Subcutaneous abdominal adipose tissue (tissue), 5 donors: ENCODE measurements at regions not wholly inside any gene's neighbourhood (a gene's known extent, or its start where the extent isn't known, plus 50 kb on each side); places are given as distances from the start of the nearest gene placed in this dataset.

Source experiments
- H3K27ac ChIP-seq: one replicate; pipeline ENCODE4 v1.7.0; 2013; ENCODE audit warnings: low read depth, mild to moderate bottlenecking, inconsistent platforms, low read length, moderate library complexity
- H3K27me3 ChIP-seq, 5 donors: one replicate each; pipeline ENCODE4 v1.7.0; 2013; ENCODE audit warnings: low read length in 5 of 5, inconsistent platforms in 1 of 5; ENCODE audit not compliant: control insufficient read depth in 5 of 5, insufficient read depth in 4 of 5
- H3K36me3 ChIP-seq, 5 donors: one replicate each; pipeline ENCODE4 v1.7.0; 2013; ENCODE audit warnings: low read length in 5 of 5; ENCODE audit not compliant: control insufficient read depth in 5 of 5, insufficient read depth in 5 of 5
- H3K4me1 ChIP-seq, 5 donors: one replicate each; pipeline ENCODE4 v1.7.0; 2013; ENCODE audit warnings: low read length in 5 of 5, mild to moderate bottlenecking in 3 of 5, moderate library complexity in 1 of 5; ENCODE audit not compliant: control insufficient read depth in 5 of 5, insufficient read depth in 5 of 5
- H3K4me3 ChIP-seq, 5 donors: one replicate each; pipeline ENCODE4 v1.7.0; 2013; ENCODE audit warnings: low read length in 5 of 5, low read depth in 1 of 5
- H3K9ac ChIP-seq, 5 donors: one replicate each; pipeline ENCODE4 v1.7.0; 2013; ENCODE audit warnings: low read length in 5 of 5, mild to moderate bottlenecking in 4 of 5, moderate library complexity in 3 of 5
- H3K9me3 ChIP-seq, 5 donors: one replicate each; pipeline ENCODE4 v1.7.0; 2013; ENCODE audit warnings: low read length in 5 of 5; ENCODE audit not compliant: control insufficient read depth in 5 of 5
- donor health status: healthy.
- donor health status: healthy.
- donor health status: healthy.
- donor health status: healthy.
- donor health status: healthy.

DNA sequence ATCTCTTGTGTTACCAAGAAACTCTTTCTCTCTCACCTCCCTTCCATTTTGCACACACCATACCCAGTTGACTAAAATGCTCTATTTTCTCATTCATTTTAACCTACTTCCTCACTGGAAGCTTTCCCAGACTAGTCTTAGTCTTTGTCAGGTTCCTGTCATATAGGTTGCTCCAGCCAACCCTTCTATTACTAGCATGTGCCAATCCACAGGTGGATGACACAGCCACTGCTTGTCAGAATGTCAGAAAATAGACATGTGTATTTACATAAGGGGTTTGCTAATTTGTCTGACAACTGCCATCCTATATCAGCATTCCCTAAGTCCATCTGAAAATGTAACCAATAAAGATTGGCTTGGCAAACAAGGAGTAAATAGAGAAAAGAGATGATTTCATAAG, 239.2 kb upstream of the SMIM31 start:
- H3K4me3 ChIP-seq, result no peak overlapping the region
- H3K27me3 ChIP-seq, result no peaks in the 10 kb centered on the region
- no peak overlapping the region for H3K9ac ChIP-seq
- H3K4me1 ChIP-seq, result no peaks in the 10 kb centered on the region
- H3K27ac ChIP-seq, result no peak overlapping the region
- peaks cover 0 to 13% (median 0%) of the 10 kb centered on the region in 5 donors for H3K9me3 ChIP-seq
- no peaks in the 10 kb centered on the region for H3K36me3 ChIP-seq

DNA sequence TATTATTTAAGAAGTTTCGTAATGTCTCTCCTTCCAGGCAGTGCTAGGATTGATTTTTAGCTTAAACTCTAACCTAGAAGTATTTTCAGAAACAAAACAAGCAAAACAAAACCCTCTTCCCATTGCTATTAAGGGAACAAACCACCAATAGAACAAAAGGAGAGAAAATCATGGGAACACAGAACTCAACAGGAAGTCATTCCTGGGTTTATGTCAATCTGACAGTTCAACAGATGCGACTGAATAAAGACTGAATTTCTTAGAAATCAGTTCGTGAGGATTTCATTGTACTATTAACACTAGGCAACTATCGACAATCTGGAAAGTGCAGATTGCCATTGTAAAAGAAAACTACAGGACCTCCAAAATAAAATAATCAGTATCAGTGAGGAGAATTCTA, 229.1 kb upstream of the SMIM31 start:
- Histone ChIP-seq H3K36me3 (no peaks in the 10 kb centered on the region), H3K4me3 (no peak overlapping the region), H3K27me3 (no peaks in the 10 kb centered on the region), H3K4me1 (no peaks in the 10 kb centered on the region), H3K9me3 (peaks cover 0 to 3% (median 0%) of the 10 kb centered on the region in 5 donors), H3K9ac (no peak overlapping the region), H3K27ac (no peak overlapping the region)

- peaks cover 0 to 3% (median 0%) of the 10 kb centered on the region in 5 donors for H3K9me3 ChIP-seq
- H3K27ac ChIP-seq, result no peak overlapping the region
- H3K9ac ChIP-seq, result no peak overlapping the region
- no peaks in the 10 kb centered on the region for H3K27me3 ChIP-seq
- H3K36me3 ChIP-seq, result no peaks in the 10 kb centered on the region
- no peak overlapping the region for H3K4me3 ChIP-seq
- no peaks in the 10 kb centered on the region for H3K4me1 ChIP-seq
These were observed 226.9 kb upstream of the SMIM31 start for GRCh38 chr4:164526933-164527583.

DNA sequence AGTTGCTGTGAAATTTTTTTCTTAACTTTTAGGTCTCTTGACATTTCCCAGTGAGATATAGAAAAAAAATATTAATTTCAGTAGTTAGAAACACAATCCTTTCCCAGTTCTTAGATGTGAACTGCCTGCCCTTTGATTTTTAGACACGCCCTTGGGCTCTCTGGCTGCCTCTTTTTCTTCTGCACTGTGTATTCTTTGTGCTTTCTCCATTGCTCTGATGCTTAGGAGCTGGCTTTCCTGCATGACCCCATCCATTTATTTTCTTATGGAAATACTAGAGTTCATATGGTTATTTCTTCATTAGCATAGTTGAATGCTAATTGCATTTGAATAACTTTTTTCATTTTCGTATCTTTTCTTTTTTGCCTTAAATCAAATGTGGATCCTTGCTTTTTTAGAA, 224.9 kb upstream of the SMIM31 start:
- H3K4me1 ChIP-seq, result no peaks in the 10 kb centered on the region
- H3K9ac ChIP-seq, result no peak overlapping the region

GRCh38 chr4:164529486-164529885, 224.4 kb upstream of the SMIM31 start:
- no peaks in the 10 kb centered on the region for H3K4me1 ChIP-seq
- peaks cover 0 to 3% (median 0%) of the 10 kb centered on the region in 5 donors for H3K9me3 ChIP-seq
- H3K27me3 ChIP-seq, result no peaks in the 10 kb centered on the region
- H3K4me3 ChIP-seq, result no peak overlapping the region
- no peak overlapping the region for H3K27ac ChIP-seq
- no peak overlapping the region for H3K9ac ChIP-seq
- no peaks in the 10 kb centered on the region for H3K36me3 ChIP-seq

More for the DNA sequence above, 224.9 kb upstream of the SMIM31 start:
- Histone ChIP-seq H3K36me3 (no peaks in the 10 kb centered on the region), H3K27ac (no peak overlapping the region), H3K27me3 (no peaks in the 10 kb centered on the region), H3K4me3 (no peak overlapping the region), H3K9me3 (peaks cover 0 to 3% (median 0%) of the 10 kb centered on the region in 5 donors)

GRCh38 chr4:164531336-164531735, 222.6 kb upstream of the SMIM31 start:
- Histone ChIP-seq H3K9me3 (peaks cover 0 to 3% (median 0%) of the 10 kb centered on the region in 5 donors), H3K4me3 (no peak overlapping the region), H3K27me3 (no peaks in the 10 kb centered on the region), H3K27ac (no peak overlapping the region), H3K36me3 (no peaks in the 10 kb centered on the region), H3K9ac (no peak overlapping the region), H3K4me1 (no peaks in the 10 kb centered on the region)

DNA sequence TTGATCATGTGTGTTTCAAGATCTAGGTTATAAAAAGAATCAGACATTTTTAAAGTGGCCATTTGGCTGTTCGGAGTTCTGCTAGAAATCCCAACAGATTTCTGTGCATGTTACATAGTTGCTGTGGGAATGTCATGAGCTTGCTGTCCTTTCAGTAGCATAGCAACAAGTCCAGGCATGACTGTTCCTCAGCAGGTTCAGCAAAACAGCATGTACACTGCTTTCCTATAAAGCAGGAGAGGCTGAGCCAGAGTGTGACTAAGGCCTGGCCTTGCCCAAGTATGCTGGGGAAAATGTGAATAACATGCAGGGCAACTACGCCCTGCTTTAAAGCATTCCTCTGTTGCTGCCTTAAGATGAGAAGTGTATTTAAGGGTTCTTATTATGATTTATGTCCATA, 217.1 kb upstream of the SMIM31 start:
- no peaks in the 10 kb centered on the region for H3K27me3 ChIP-seq
- no peak overlapping the region for H3K4me3 ChIP-seq
- H3K9me3 ChIP-seq, result peaks cover 2 to 11% (median 10%) of the 10 kb centered on the region in 5 donors
- no peak overlapping the region for H3K27ac ChIP-seq
- no peaks in the 10 kb centered on the region for H3K36me3 ChIP-seq
- H3K9ac ChIP-seq, result no peak overlapping the region
- H3K4me1 ChIP-seq, result no peaks in the 10 kb centered on the region

- H3K4me1 ChIP-seq, result no peaks in the 10 kb centered on the region
- H3K27me3 ChIP-seq, result no peaks in the 10 kb centered on the region
- H3K27ac ChIP-seq, result no peak overlapping the region
- H3K36me3 ChIP-seq, result no peaks in the 10 kb centered on the region
- no peak overlapping the region for H3K4me3 ChIP-seq
- peaks cover 2 to 11% (median 10%) of the 10 kb centered on the region in 5 donors for H3K9me3 ChIP-seq
- H3K9ac ChIP-seq, result no peak overlapping the region
These were observed 215.8 kb upstream of the SMIM31 start for GRCh38 chr4:164538097-164538496.

GRCh38 chr4:164540987-164541386, 212.9 kb upstream of the SMIM31 start:
- Histone ChIP-seq H3K4me1 (no peaks in the 10 kb centered on the region), H3K27me3 (no peaks in the 10 kb centered on the region), H3K9me3 (peaks cover 2 to 15% (median 10%) of the 10 kb centered on the region in 5 donors), H3K36me3 (no peaks in the 10 kb centered on the region), H3K4me3 (no peak overlapping the region), H3K9ac (no peak overlapping the region), H3K27ac (no peak overlapping the region)

DNA sequence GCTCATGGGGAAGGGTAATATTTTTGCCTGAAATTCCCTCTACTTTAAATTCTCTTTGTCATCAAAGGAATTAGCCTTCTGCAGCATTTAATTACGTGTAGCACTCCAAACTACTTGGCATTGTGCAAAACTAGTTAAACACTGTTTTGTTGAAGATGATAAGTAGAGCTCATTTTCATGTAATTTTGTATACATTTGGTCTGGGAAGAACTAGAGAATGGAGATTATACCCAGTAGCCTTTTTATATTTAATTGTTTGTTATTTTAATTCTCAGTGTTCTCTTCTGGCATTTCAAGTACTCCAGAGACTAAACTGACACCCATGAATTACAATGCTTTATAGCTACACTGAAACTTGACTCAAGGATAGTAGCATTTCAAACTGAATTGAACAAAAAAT, 211.5 kb upstream of the SMIM31 start:
- H3K4me3 ChIP-seq, result no peak overlapping the region
- H3K27me3 ChIP-seq, result no peaks in the 10 kb centered on the region
- H3K27ac ChIP-seq, result no peak overlapping the region
- H3K4me1 ChIP-seq, result no peaks in the 10 kb centered on the region
- no peak overlapping the region for H3K9ac ChIP-seq
- H3K9me3 ChIP-seq, result peaks cover 2 to 15% (median 10%) of the 10 kb centered on the region in 5 donors
- H3K36me3 ChIP-seq, result no peaks in the 10 kb centered on the region
